SK-N-SH (cell line): ENCODE measurements at regions not wholly inside any gene's neighbourhood (a gene's known extent, or its start where the extent isn't known, plus 50 kb on each side); places are given as distances from the start of the nearest gene placed in this dataset.

Experiments used
- EP300 ChIP-seq, 2 experiments: IDR thresholded peaks; 2 replicates each; pipeline versions ENCODE4 v1.4.0 to v1.6.1; 2012; ENCODE audit warnings: borderline replicate concordance in 1 of 2, low read depth in 1 of 2, low read length in 1 of 2
- GATA2 ChIP-seq: sonication (generic); formaldehyde crosslinking; IDR thresholded peaks from 2 replicates; pipeline ENCODE4 v1.5.0; 2020; ENCODE audit warnings: mild to moderate bottlenecking, missing genetic modification reagents
- JUND ChIP-seq: IDR thresholded peaks from 2 replicates; pipeline ENCODE4 v1.4.0; 2012

GRCh38 chr4:124939908-124940307, 227.4 kb upstream of the ANKRD50 start:
- TF ChIP-seq EP300 (IDR thresholded peaks at IDR 0.05; ENCODE audit: borderline replicate concordance in 1 of 2, low read depth in 1 of 2, low read length in 1 of 2): no peak
- TF ChIP-seq GATA2 (CRISPR knock-in tag): no peak
- TF ChIP-seq JUND: no peak
